IPS DF 6.9 (cell line): ENCODE measurements at regions not wholly inside any gene's neighbourhood (a gene's known extent, or its start where the extent isn't known, plus 50 kb on each side); places are given as distances from the start of the nearest gene placed in this dataset.

Experiments used
- DNase-seq: peaks from one replicate; pipeline ENCODE4 v3.0.0-alpha.2; 2013; ENCODE audit warnings: low read depth, low spot score
- H3K27ac ChIP-seq: one replicate; pipeline ENCODE4 v1.5.1; 2013; ENCODE audit warnings: low read length, control low read depth
- H3K27me3 ChIP-seq: 2 replicates; pipeline ENCODE4 v1.6.1; 2013; ENCODE audit warnings: mild to moderate bottlenecking, low read length; ENCODE audit not compliant: control insufficient read depth, insufficient read depth
- H3K36me3 ChIP-seq: 2 replicates; pipeline ENCODE4 v1.6.1; 2013; ENCODE audit warnings: low read length; ENCODE audit not compliant: control insufficient read depth, insufficient read depth
- H3K4me1 ChIP-seq: 2 replicates; pipeline ENCODE4 v1.6.1; 2013; ENCODE audit warnings: low read length; ENCODE audit not compliant: control insufficient read depth, insufficient read depth
- H3K4me3 ChIP-seq: 2 replicates; pipeline ENCODE4 v1.5.1; 2013; ENCODE audit warnings: mild to moderate bottlenecking, low read length
- H3K9me3 ChIP-seq: 2 replicates; pipeline ENCODE4 v1.6.1; 2013; ENCODE audit warnings: low read length, inconsistent platforms; ENCODE audit not compliant: control insufficient read depth, insufficient read depth
- WGBS: extraction: QIAGEN DNeasy Blood & Tissue Kit; methylation state at CpG from one replicate; pipeline ENCODE4 v1.1.7; 2013; ENCODE audit warnings: mixed read lengths, missing lambda C conversion rate; ENCODE audit not compliant: insufficient read length, insufficient coverage; 5-methylcytosine and 5-hydroxymethylcytosine counted together

DNA sequence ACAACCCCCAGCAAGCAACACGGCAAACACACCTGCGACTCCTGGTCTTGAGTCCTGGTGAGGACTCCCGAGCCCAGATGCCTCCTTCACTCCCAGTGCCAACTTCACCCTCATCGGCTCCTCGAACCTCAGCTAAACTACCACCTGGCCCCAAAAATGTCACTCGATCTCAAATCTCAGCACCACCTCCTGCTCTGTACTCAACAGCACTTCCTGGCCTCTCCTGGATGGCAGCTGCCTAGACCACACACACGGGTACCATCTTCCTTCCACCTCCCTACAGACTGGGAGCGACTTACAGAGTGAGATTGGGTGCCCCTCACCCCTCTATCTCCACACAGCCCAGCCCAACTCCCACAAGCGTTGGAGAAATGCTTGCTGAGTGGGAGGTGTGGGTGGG is 123.9 kb upstream of the MGMT start:
- H3K9me3 ChIP-seq = no peaks in the 10 kb centered on the region
- no CpG with 5 or more reads among the region's 9 CpGs for WGBS
- no peak for DNase-seq
- no peak overlapping the region for H3K4me3 ChIP-seq
- H3K27me3 ChIP-seq = no peaks in the 10 kb centered on the region
- H3K27ac ChIP-seq = no peak overlapping the region
- no peaks in the 10 kb centered on the region for H3K4me1 ChIP-seq
- no peaks in the 10 kb centered on the region for H3K36me3 ChIP-seq

DNA sequence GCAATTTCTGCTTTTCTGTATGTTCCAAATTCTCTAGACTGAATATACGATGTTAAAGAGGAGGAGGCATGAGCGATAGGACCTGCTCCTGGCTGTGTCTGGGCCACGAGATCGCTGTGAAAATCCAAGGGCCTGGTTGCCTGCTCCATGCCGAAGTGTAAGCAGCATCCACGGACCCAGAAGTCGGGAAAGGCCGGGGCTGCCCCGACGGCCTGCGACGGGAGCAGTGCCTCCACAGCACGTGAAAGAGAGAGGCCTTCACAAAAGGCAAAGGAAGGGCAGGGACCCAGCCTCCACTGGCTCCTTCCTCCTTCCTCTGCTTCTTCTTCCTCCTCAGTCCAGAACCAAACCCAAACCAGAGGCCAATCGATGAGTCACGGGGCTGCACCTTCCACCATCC is 122.9 kb upstream of the MGMT start:
- Histone ChIP-seq H3K4me3 (no peak overlapping the region), H3K27me3 (no peaks in the 10 kb centered on the region), H3K36me3 (no peaks in the 10 kb centered on the region), H3K27ac (no peak overlapping the region), H3K9me3 (no peaks in the 10 kb centered on the region), H3K4me1 (no peaks in the 10 kb centered on the region)
- no peak for DNase-seq
- no CpG with 5 or more reads among the region's 15 CpGs for WGBS

DNA sequence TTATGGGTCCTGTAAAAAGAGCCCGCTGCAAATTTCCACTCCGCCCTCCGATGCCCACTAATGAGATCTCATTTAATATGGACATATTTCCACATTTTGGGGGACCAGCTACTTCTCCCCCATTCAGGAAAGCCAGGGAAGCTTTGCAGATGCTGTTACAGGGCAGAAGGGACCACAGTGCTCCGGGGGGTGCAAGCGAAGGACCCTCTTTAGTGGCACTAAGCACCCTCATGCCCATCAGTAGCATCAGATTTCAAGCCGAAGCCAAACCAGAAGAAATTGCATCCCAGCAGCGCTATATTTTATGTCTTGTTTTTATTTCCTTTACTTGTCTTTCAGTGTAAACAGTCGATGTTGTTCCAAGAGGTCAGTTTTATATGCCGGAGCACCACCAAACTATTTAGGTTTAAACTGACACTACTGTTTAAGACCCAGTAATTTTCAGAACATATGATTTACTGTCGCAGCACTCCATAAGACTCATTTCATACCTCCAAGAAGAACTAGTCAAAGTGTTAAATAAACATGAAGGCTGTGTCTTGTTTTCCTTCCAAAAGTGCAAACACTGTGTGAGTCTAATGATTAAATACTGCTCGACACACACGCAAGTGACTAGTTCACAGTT is 122.2 kb upstream of the MGMT start:
- Histone ChIP-seq H3K27me3 (no peaks in the 10 kb centered on the region), H3K27ac (no peak overlapping the region), H3K4me3 (no peak overlapping the region), H3K4me1 (no peaks in the 10 kb centered on the region), H3K9me3 (no peaks in the 10 kb centered on the region), H3K36me3 (no peaks in the 10 kb centered on the region)
- no CpG with 5 or more reads among the region's 12 CpGs for WGBS
- no peak for DNase-seq

DNA sequence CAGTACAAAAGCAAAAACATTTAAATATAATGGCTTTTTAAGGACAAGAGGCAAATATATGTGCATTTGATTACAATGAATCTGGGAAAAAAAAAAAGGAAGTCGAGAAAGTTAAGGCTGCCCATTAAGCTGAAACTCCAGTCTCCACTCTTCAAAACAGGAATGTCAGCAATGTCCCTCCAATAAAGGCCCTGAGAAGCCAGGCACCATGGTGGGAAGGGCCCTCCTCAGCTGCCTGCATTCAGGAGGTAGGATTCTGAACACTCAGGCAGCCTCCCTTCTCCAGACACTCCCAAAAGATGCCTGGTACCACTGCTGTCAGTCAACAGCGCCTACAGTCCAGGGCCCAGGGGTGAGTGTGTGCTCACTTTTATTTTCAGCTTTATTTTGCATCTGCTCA is 121.3 kb upstream of the MGMT start:
- no CpG with 5 or more reads among the region's 2 CpGs for WGBS
- Histone ChIP-seq H3K27me3 (no peaks in the 10 kb centered on the region), H3K27ac (no peak overlapping the region)

DNA sequence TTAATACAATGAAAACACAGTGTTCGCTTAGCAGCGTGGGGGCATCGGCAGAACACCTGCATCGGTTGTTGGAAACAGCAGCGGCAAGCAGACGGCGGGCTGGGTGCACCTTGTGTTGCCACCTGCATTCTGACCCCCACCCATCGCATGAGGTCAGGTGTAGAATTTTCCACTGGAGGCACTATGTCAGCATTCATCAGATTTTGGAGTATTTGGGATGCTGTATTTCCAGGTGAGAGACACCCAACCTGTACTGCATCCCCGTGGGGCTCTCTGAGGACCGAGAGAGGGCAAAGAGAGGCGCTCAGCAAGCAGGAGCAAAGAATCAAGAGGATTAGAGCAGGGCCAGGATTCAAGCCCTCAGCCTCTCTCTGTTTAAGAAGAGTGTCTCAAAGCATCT is 116.4 kb upstream of the MGMT start:
- no peak overlapping the region for H3K27ac ChIP-seq
- no peaks in the 10 kb centered on the region for H3K36me3 ChIP-seq
- H3K4me3 ChIP-seq = no peak overlapping the region
- no CpG with 5 or more reads among the region's 11 CpGs for WGBS
- no peaks in the 10 kb centered on the region for H3K4me1 ChIP-seq
- no peak for DNase-seq
- no peaks in the 10 kb centered on the region for H3K9me3 ChIP-seq
- H3K27me3 ChIP-seq = no peaks in the 10 kb centered on the region

More for the DNA sequence above, 121.3 kb upstream of the MGMT start:
- no peaks in the 10 kb centered on the region for H3K36me3 ChIP-seq
- H3K4me1 ChIP-seq = no peaks in the 10 kb centered on the region
- DNase-seq = no peak
- no peaks in the 10 kb centered on the region for H3K9me3 ChIP-seq
- no peak overlapping the region for H3K4me3 ChIP-seq

DNA sequence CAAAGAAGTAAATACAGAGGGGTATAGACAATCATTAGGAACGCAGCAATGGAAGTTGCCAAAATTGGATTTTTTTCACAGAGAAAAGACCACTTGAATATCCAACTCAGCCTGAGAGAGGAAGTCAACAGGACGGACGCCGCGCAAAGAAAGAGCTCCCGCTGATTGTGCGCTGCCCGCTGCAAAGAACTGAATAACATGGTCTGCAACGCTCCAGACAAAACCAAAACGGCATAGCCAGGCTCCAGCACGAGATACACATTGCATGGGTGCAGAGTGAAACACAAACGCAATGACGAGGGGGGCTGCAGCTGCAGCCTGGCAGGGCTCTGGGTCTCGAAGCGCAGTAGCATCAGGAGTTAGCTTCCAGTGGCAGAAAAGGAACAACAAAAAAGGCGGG is 113.9 kb upstream of the MGMT start:
- Histone ChIP-seq H3K4me3 (no peak overlapping the region), H3K9me3 (no peaks in the 10 kb centered on the region), H3K27me3 (no peaks in the 10 kb centered on the region), H3K4me1 (no peaks in the 10 kb centered on the region), H3K27ac (no peak overlapping the region), H3K36me3 (no peaks in the 10 kb centered on the region)
- DNase-seq = no peak
- WGBS = no CpG with 5 or more reads among the region's 16 CpGs

DNA sequence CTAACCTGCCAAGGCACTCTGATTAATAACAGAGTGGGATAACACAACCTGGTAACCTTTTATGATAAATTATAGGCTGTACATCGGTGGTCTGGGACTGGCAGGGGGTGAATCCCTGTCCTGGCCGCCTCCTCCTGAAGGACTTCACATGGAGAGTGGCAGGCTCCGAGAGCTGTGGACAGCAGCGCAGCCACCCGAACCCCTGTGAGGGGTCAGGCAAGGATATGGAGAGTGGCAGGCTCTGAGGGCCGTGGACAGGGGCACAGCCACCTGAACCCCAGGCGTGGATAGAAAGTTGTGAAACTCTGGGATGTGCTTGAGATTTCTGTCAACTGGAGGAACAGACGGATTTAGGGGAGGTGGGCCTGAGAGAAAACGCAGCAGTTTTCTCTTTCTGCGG is 107.0 kb upstream of the MGMT start:
- Histone ChIP-seq H3K36me3 (no peaks in the 10 kb centered on the region), H3K27me3 (no peaks in the 10 kb centered on the region), H3K9me3 (no peaks in the 10 kb centered on the region), H3K4me3 (no peak overlapping the region), H3K27ac (no peak overlapping the region), H3K4me1 (no peaks in the 10 kb centered on the region)
- no peak for DNase-seq
- no CpG with 5 or more reads among the region's 10 CpGs for WGBS

DNA sequence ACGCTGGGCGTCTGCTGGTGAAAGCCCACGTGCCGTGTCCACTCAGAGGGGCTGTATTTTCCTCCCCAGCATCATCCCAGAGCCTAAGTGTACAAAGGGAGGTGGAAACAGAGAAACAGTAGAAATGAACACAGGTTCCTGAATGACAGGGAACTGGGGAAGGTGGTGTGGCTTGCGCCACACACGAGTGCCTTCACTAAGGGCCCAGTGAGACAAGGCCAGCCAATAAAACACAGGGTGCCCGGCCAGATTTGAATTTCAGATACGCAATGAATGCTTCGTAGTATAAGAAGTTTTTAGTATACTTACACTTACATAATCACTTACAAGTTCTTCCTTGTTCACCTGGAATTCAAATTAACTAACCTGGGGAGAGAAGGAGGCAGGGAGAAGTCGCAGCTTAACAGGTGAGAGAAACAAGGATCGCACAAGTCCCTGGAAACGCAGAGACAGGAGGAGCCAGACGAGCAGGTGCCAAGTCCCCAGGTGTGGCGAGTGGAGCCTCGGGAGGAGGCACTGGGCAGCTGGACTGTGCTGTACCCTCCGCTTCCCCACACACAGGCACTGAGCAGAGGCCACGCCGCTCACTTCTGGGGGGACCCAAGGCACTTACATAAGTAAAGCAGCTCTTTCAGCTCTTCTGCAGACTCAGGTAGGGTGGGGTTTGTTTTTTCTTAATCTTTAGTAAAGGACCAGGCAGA is 105.2 kb upstream of the MGMT start:
- no peaks in the 10 kb centered on the region for H3K36me3 ChIP-seq
- no peaks in the 10 kb centered on the region for H3K4me1 ChIP-seq
- no peaks in the 10 kb centered on the region for H3K9me3 ChIP-seq
- no peak overlapping the region for H3K4me3 ChIP-seq
- no peak for DNase-seq
- H3K27me3 ChIP-seq = no peaks in the 10 kb centered on the region
- WGBS = no CpG with 5 or more reads among the region's 18 CpGs
- H3K27ac ChIP-seq = no peak overlapping the region

DNA sequence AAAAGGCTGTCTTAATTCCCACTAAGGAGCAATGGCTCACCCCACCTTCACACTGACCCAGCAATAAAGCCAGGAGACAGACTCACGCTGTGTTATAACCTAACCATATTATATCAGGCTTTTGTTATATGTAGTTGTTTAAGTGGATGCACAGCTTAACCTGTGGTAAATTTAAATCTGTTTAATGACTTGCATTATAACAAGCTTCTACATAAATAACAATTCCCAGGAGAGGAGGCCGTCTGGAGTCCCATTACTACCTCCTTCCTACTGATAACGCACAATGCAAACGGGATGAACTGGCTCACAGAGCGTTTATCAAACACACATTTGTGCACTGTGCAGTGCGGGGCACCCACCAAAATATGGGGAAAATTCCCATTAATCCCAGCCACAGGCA is 102.1 kb upstream of the MGMT start:
- H3K9me3 ChIP-seq = no peaks in the 10 kb centered on the region
- H3K4me3 ChIP-seq = no peak overlapping the region
- no peak overlapping the region for H3K27ac ChIP-seq
- H3K27me3 ChIP-seq = no peaks in the 10 kb centered on the region
- no peaks in the 10 kb centered on the region for H3K4me1 ChIP-seq
- WGBS = no CpG with 5 or more reads among the region's 6 CpGs
- no peak for DNase-seq
- no peaks in the 10 kb centered on the region for H3K36me3 ChIP-seq

DNA sequence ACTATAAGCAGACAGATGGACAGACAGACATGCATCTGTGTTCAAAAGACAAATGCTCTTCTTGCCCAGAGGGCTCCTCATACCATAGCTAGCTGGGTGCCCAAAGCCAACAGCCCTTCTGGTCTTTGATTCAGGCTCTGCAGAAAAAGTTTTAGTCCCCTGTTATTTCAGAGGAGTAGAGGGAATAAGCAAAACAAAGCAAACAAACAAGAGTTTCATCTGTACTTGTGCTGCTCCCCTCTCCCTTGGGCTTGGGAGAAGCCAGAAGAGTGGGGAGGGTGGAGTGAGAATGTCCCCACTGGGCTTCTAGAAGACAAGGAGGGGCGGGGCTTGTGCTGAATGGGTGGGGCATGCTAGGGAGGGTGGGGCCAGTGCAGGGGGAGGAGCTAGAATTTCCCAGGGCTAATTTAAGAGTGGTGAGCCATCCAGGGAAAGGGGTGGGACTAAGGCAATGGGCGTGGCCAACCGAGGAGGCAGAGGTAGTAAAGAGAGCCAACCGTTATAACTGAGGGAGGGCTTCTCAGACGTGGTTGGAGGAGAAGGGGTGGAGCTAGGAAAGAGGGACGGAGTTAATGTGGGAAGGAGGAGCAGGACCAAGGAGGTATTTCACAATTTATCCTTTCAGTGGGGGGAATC is 101.2 kb upstream of the MGMT start:
- Histone ChIP-seq H3K9me3 (no peaks in the 10 kb centered on the region), H3K4me3 (no peak overlapping the region), H3K36me3 (no peaks in the 10 kb centered on the region), H3K27ac (no peak overlapping the region), H3K27me3 (no peaks in the 10 kb centered on the region), H3K4me1 (no peaks in the 10 kb centered on the region)
- WGBS = no CpG with 5 or more reads among the region's 6 CpGs
- no peak for DNase-seq
